Naive thymus-derived CD4-positive, alpha-beta T cell (primary cell): ENCODE measurements at regions not wholly inside any gene's neighbourhood (a gene's known extent, or its start where the extent isn't known, plus 50 kb on each side); places are given as distances from the start of the nearest gene placed in this dataset.
A peak's percentile ranks its signal among the peaks of the same experiment; 100 is the strongest.

Experiments
- ATAC-seq: fragments of 150-1000 bp; cut with Tn5 transposase; 2 replicates; pipeline ENCODE4 v1.10.0; 2021; ENCODE audit warnings: mild to moderate bottlenecking, moderate library complexity
- CTCF ChIA-PET: fragments of 350-600 bp; sonication (Branson Sonifier 250); formaldehyde crosslinking; loops from one replicate; lab custom pipeline; 2021; ENCODE audit warnings: antibody characterized with exemption; lab: Charles Lee
- POLR2A ChIA-PET: fragments of 350-600 bp; sonication (Branson Sonifier 250); formaldehyde crosslinking; loops from one replicate; lab custom pipeline; 2021; ENCODE audit warnings: antibody characterized with exemption, inconsistent platforms; lab: Charles Lee
- DNase-seq, 9 donors: peaks; one replicate each; pipeline versions ENCODE4 v3.0.0 to v3.0.0-alpha.2; 2020 to 2022; ENCODE audit warnings: mixed read lengths in 1 of 9
- H3K27ac ChIP-seq: one replicate; pipeline ENCODE4 v1.7.0; 2013; ENCODE audit warnings: mild to moderate bottlenecking, low read depth, low read length, moderate library complexity
- H3K27me3 ChIP-seq, 2 donors: one replicate each; pipeline ENCODE4 v1.7.0; 2013; ENCODE audit warnings: low read length in 2 of 2, mild to moderate bottlenecking in 2 of 2, moderate library complexity in 2 of 2; ENCODE audit not compliant: control insufficient read depth in 2 of 2, insufficient read depth in 2 of 2
- H3K36me3 ChIP-seq, 3 experiments: 1 replicate in 2 of 3; 2 replicates in 1 of 3; pipeline ENCODE4 v1.7.0; 2013; ENCODE audit warnings: low read length in 3 of 3, mild to moderate bottlenecking in 3 of 3, moderate library complexity in 1 of 3; ENCODE audit not compliant: insufficient read depth in 3 of 3, control insufficient read depth in 2 of 3
- H3K4me1 ChIP-seq, 2 donors: one replicate each; pipeline ENCODE4 v1.7.0; 2013; ENCODE audit warnings: low read length in 2 of 2, mild to moderate bottlenecking in 2 of 2, moderate library complexity in 1 of 2; ENCODE audit not compliant: control insufficient read depth in 2 of 2, insufficient read depth in 2 of 2
- H3K4me3 ChIP-seq: 2 replicates; pipeline ENCODE4 v1.7.0; 2013; ENCODE audit warnings: mild to moderate bottlenecking, low read length
- H3K9me3 ChIP-seq, 3 experiments: 1 replicate in 2 of 3; 2 replicates in 1 of 3; pipeline ENCODE4 v1.7.0; 2013; ENCODE audit warnings: low read length in 3 of 3; ENCODE audit not compliant: control insufficient read depth in 2 of 3
- H3K27ac Mint-ChIP-seq, 9 donors: one replicate each; pipeline ENCODE4 v1.8.0; 2020 to 2022; ENCODE audit warnings: mixed read lengths in 9 of 9, mild to moderate bottlenecking in 8 of 9, moderate library complexity in 5 of 9, inconsistent platforms in 2 of 9
- H3K27me3 Mint-ChIP-seq, 5 donors: one replicate each; pipeline ENCODE4 v1.8.0; 2021 to 2022; ENCODE audit warnings: mixed read lengths in 5 of 5, mild to moderate bottlenecking in 1 of 5
- H3K36me3 Mint-ChIP-seq, 5 donors: one replicate each; pipeline ENCODE4 v1.8.0; 2020 to 2022; ENCODE audit warnings: mixed read lengths in 5 of 5, mild to moderate bottlenecking in 3 of 5, inconsistent platforms in 1 of 5
- H3K4me1 Mint-ChIP-seq, 7 donors: one replicate each; pipeline ENCODE4 v1.8.0; 2020 to 2022; ENCODE audit warnings: mixed read lengths in 7 of 7, mild to moderate bottlenecking in 3 of 7, inconsistent platforms in 1 of 7
- H3K4me3 Mint-ChIP-seq, 10 donors: one replicate each; pipeline ENCODE4 v1.8.0; 2020 to 2022; ENCODE audit warnings: mild to moderate bottlenecking in 10 of 10, mixed read lengths in 10 of 10, moderate library complexity in 6 of 10, inconsistent platforms in 2 of 10
- H3K9me3 Mint-ChIP-seq, 11 donors: one replicate each; pipeline ENCODE4 v1.8.0; 2020 to 2022; ENCODE audit warnings: mixed read lengths in 11 of 11, mild to moderate bottlenecking in 4 of 11, inconsistent platforms in 1 of 11, moderate library complexity in 1 of 11
- intact Hi-C, 2 donors: fragments of 100-400 bp; cut with micrococcal nuclease; formaldehyde crosslinking; loops; one replicate each; pipeline ENCODE4 v1.15.1; 2023

DNA sequence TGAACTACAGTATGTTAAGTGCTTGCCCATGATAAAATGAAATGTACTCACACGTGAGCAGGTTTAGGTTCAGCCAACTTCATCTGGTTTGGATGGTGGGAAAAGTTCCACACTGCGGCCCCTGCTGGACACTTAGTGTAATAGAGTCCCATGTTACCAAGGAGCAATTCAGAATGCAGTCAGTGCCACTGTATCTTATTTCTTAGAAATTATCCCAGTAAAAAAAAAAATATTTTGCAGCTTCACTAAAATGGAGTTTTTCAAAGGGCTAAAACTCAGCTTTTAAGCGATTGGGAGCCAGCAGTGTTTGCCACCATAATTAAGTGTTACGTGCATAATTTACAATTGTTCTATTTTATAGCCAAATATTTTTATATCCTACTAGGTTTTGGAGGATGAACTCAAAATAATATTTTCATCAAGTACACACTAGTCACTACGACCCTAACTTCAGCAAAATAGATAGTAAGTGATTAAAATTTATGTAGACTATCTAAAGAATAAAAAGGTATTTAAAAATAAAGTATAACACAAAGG lies 371.7 kb upstream of the GBE1 start:
- peak; percentile 67 for ATAC-seq
- Mint-ChIP-seq H3K27me3 (peaks cover 0 to 9% (median 0%) of the 10 kb centered on the region in 5 donors), H3K9me3 (no peaks in the 10 kb centered on the region), H3K27ac (no peak overlapping the region), H3K4me3 (no peak overlapping the region), H3K4me1 (peaks cover 0 to 2% (median 0%) of the 10 kb centered on the region in 7 donors), H3K36me3 (no peaks in the 10 kb centered on the region)
- H3K27me3 ChIP-seq = no peaks in the 10 kb centered on the region
- ChIA-PET CTCF (interaction anchor here (0.6 to 1.3 kb wide), 3 partner anchors 43 to 642 kb away, joined by 3 to 7 read pairs (median 4); no protein-coding TSS in a partner anchor), POLR2A (no interaction called here)
- DNase-seq = peak in 5 of 9 donors; percentile 22 to 35 (median 27)
- H3K9me3 ChIP-seq = no peaks in the 10 kb centered on the region
- intact Hi-C loops = loop anchor here (1.0 to 5.0 kb wide), 7 partner anchors 467 to 831 kb away; no protein-coding TSS in a partner anchor
- H3K27ac ChIP-seq = no peak overlapping the region
- H3K36me3 ChIP-seq = no peaks in the 10 kb centered on the region
- H3K4me1 ChIP-seq = no peaks in the 10 kb centered on the region
- H3K4me3 ChIP-seq = no peak overlapping the region

- no peak for DNase-seq
- Histone ChIP-seq H3K36me3 (no peaks in the 10 kb centered on the region), H3K4me3 (no peak overlapping the region), H3K9me3 (no peaks in the 10 kb centered on the region), H3K4me1 (no peaks in the 10 kb centered on the region), H3K27me3 (no peaks in the 10 kb centered on the region), H3K27ac (no peak overlapping the region)
- Mint-ChIP-seq H3K4me3 (no peak overlapping the region), H3K36me3 (no peaks in the 10 kb centered on the region), H3K27me3 (peaks cover 0 to 9% (median 0%) of the 10 kb centered on the region in 5 donors), H3K27ac (no peak overlapping the region), H3K9me3 (no peaks in the 10 kb centered on the region), H3K4me1 (peaks cover 0 to 2% (median 0%) of the 10 kb centered on the region in 7 donors)
- ChIA-PET CTCF (interaction anchor here (0.6 to 1.3 kb wide), 4 partner anchors 115 to 642 kb away, joined by 3 to 7 read pairs (median 4); no protein-coding TSS in a partner anchor), POLR2A (no interaction called here)
- intact Hi-C loops = loop anchor here (1.0 to 5.0 kb wide), 7 partner anchors 466 to 830 kb away; no protein-coding TSS in a partner anchor
- no peak for ATAC-seq
Observed at GRCh38 chr3:82132210-82133069, 371.0 kb upstream of the GBE1 start.

DNA sequence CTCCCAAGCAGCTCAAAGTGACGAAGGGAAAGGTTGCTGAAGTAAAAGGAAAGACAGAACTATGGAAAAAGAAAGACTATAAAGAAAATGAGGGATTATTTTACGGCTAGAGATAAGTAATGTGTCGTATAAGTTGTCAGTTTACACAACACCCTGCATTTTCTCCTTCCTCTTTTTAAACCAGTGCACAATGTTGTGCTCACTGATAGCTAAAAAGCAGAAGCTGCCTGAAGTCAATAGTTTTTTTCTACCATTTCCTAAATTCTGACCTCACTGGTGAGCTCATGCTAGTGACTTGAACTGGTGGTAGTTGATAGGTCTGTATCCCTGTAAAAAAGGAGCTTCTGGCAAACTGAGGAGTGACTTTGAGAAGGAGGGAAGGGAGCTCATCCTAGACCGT lies 368.6 kb upstream of the GBE1 start:
- H3K36me3 Mint-ChIP-seq = no peaks in the 10 kb centered on the region
- peaks cover 0 to 2% (median 0%) of the 10 kb centered on the region in 11 donors for H3K9me3 Mint-ChIP-seq
- intact Hi-C loops = loop anchor here in 1 of 2 donors (5.0 kb wide), 2 partner anchors 713 to 828 kb away; no protein-coding TSS in a partner anchor
- ChIA-PET CTCF (no interaction called here), POLR2A (no interaction called here)
- Histone ChIP-seq H3K36me3 (no peaks in the 10 kb centered on the region), H3K27ac (no peak overlapping the region), H3K4me3 (no peak overlapping the region), H3K27me3 (no peaks in the 10 kb centered on the region), H3K9me3 (no peaks in the 10 kb centered on the region), H3K4me1 (no peaks in the 10 kb centered on the region)
- ATAC-seq (peak; percentile 81), DNase-seq (no peak)
- no peak overlapping the region for H3K4me3 Mint-ChIP-seq
- H3K4me1 Mint-ChIP-seq = peaks cover 0 to 2% (median 0%) of the 10 kb centered on the region in 7 donors
- no peak overlapping the region for H3K27ac Mint-ChIP-seq
- H3K27me3 Mint-ChIP-seq = peaks cover 0 to 9% (median 0%) of the 10 kb centered on the region in 5 donors

DNA sequence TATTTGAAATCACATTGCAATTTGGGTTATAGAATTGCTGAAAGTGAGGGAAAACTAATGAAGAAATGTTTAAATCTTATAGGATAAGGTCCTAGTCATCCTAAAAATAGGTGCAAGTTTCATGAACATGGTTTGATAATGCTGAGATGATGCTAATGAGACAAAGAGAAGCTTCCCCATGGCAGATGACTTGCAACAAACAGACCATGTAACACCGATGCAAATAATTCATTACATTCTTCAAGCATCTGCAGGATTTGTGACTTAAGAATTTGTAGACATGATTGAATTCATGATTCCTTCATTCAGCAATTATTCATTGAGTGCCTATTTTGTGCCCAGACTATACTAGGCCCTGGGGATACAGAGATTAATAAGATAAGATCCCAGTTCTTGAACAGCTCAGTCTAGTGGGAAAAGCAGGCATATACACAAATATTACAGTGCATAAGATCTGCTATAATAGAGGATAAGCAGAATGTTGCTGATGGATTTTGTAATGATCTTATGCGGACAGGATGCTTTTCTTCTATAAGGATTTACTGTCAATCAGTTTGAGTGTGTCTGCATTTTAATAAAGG lies 367.9 kb upstream of the GBE1 start:
- Mint-ChIP-seq H3K4me3 (no peak overlapping the region), H3K27ac (no peak overlapping the region), H3K36me3 (no peaks in the 10 kb centered on the region), H3K27me3 (peaks cover 0 to 9% (median 0%) of the 10 kb centered on the region in 5 donors), H3K4me1 (peaks cover 0 to 2% (median 0%) of the 10 kb centered on the region in 7 donors), H3K9me3 (peaks cover 0 to 2% (median 0%) of the 10 kb centered on the region in 11 donors)
- no peak for ATAC-seq
- POLR2A ChIA-PET = no interaction called here
- Histone ChIP-seq H3K9me3 (no peaks in the 10 kb centered on the region), H3K27ac (no peak overlapping the region), H3K4me1 (no peaks in the 10 kb centered on the region), H3K4me3 (no peak overlapping the region), H3K27me3 (no peaks in the 10 kb centered on the region), H3K36me3 (no peaks in the 10 kb centered on the region)
- CTCF ChIA-PET = no interaction called here
- no peak for DNase-seq
- intact Hi-C loops = no loop called here

DNA sequence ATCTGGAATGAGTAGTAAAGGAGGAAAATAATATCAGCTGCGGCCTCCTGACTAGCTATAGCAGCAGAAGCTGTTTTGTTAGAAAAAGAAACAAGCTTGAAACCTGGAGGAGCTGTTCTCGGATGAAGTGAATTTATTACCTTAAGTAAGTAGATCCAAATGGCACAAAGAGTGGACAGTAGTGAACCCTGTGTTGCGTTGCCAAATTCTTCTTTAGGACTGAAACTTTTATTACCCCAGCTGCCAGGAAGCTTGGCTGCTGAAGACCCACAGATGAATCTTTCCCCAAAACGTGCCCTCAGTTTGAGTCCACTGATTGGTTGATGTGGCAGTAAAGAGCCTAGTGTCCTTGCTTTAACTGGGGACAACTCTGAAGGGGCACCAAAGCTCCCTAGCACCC lies 366.8 kb upstream of the GBE1 start:
- Mint-ChIP-seq H3K27ac (no peak overlapping the region), H3K4me1 (peaks cover 0 to 2% (median 0%) of the 10 kb centered on the region in 7 donors), H3K27me3 (peaks cover 0 to 9% (median 0%) of the 10 kb centered on the region in 5 donors), H3K36me3 (no peaks in the 10 kb centered on the region), H3K9me3 (peaks cover 0 to 2% (median 0%) of the 10 kb centered on the region in 11 donors), H3K4me3 (no peak overlapping the region)
- CTCF ChIA-PET = no interaction called here
- H3K27ac ChIP-seq = no peak overlapping the region
- H3K9me3 ChIP-seq = no peaks in the 10 kb centered on the region
- ATAC-seq (no peak), DNase-seq (no peak)
- H3K27me3 ChIP-seq = no peaks in the 10 kb centered on the region
- H3K36me3 ChIP-seq = no peaks in the 10 kb centered on the region
- POLR2A ChIA-PET = no interaction called here
- H3K4me1 ChIP-seq = no peaks in the 10 kb centered on the region
- no peak overlapping the region for H3K4me3 ChIP-seq
- intact Hi-C loops = no loop called here

GRCh38 chr3:82122554-82123345 lies 361.3 kb upstream of the GBE1 start:
- Mint-ChIP-seq H3K27ac (no peak overlapping the region), H3K4me1 (no peaks in the 10 kb centered on the region), H3K9me3 (peaks cover 0 to 3% (median 0%) of the 10 kb centered on the region in 11 donors), H3K4me3 (no peak overlapping the region), H3K36me3 (no peaks in the 10 kb centered on the region), H3K27me3 (peaks cover 0 to 8% (median 0%) of the 10 kb centered on the region in 5 donors)
- H3K9me3 ChIP-seq = no peaks in the 10 kb centered on the region
- POLR2A ChIA-PET = no interaction called here
- ATAC-seq = no peak
- H3K4me3 ChIP-seq = no peak overlapping the region
- H3K4me1 ChIP-seq = no peaks in the 10 kb centered on the region
- no peak for DNase-seq
- CTCF ChIA-PET = no interaction called here
- H3K27ac ChIP-seq = no peak overlapping the region
- H3K36me3 ChIP-seq = no peaks in the 10 kb centered on the region
- H3K27me3 ChIP-seq = no peaks in the 10 kb centered on the region
- intact Hi-C loops = no loop called here
